GM23338 (cell line): ENCODE measurements at regions not wholly inside any gene's neighbourhood (a gene's known extent, or its start where the extent isn't known, plus 50 kb on each side); places are given as distances from the start of the nearest gene placed in this dataset.

Source experiments
- ATAC-seq: fragments of 200-7000 bp; cut with Tn5 transposase; 3 replicates; pipeline ENCODE4 v1.9.1; 2020
- DNase-seq: peaks from one replicate; pipeline ENCODE4 v3.0.0-alpha.2; 2015; ENCODE audit warnings: low spot score
- H2AFZ ChIP-seq: fragments of 200-600 bp; sonication (generic); 2 replicates; pipeline ENCODE4 v1.8.0; 2016; ENCODE audit warnings: antibody characterized with exemption, mild to moderate bottlenecking, moderate library complexity
- H3F3A ChIP-seq: fragments of 200-600 bp; sonication (generic); replicated peaks from 2 replicates; pipeline ENCODE4 v1.8.0; 2017; ENCODE audit warnings: antibody characterized with exemption, mixed run types, low read depth
- H3K27ac ChIP-seq: fragments of 200-600 bp; sonication (generic); 2 replicates; pipeline ENCODE4 v1.6.1; 2016; ENCODE audit warnings: low read depth
- H3K27me3 ChIP-seq: fragments of 200-600 bp; sonication (generic); 2 replicates; pipeline ENCODE4 v1.8.0; 2016; ENCODE audit warnings: mild to moderate bottlenecking, mixed run types, moderate library complexity; ENCODE audit not compliant: insufficient read depth
- H3K36me3 ChIP-seq: fragments of 200-600 bp; sonication (generic); 2 replicates; pipeline ENCODE4 v1.8.0; 2016; ENCODE audit warnings: mild to moderate bottlenecking; ENCODE audit not compliant: insufficient read depth
- H3K4me1 ChIP-seq: fragments of 200-600 bp; sonication (generic); 2 replicates; pipeline ENCODE4 v1.8.0; 2016; ENCODE audit warnings: mild to moderate bottlenecking, moderate library complexity; ENCODE audit not compliant: insufficient read depth
- H3K4me2 ChIP-seq: fragments of 200-600 bp; sonication (generic); 2 replicates; pipeline ENCODE4 v1.7.1; 2017; ENCODE audit warnings: mixed run types
- H3K4me3 ChIP-seq: fragments of 200-600 bp; sonication (generic); 2 replicates; pipeline ENCODE4 v1.6.1; 2016; ENCODE audit warnings: mixed run types
- H3K79me2 ChIP-seq: fragments of 200-600 bp; sonication (generic); replicated peaks from 2 replicates; pipeline ENCODE4 v1.8.0; 2017; ENCODE audit warnings: mild to moderate bottlenecking; ENCODE audit not compliant: insufficient read depth
- H3K9me2 ChIP-seq: fragments of 200-600 bp; sonication (generic); 2 replicates; pipeline ENCODE4 v1.8.0; 2017; ENCODE audit not compliant: insufficient read depth
- H4K20me1 ChIP-seq: fragments of 200-600 bp; sonication (generic); replicated peaks from 2 replicates; pipeline ENCODE4 v1.8.0; 2017; ENCODE audit warnings: mild to moderate bottlenecking; ENCODE audit not compliant: insufficient read depth
- H3K27ac Mint-ChIP-seq: 2 replicates; pipeline ENCODE4 v1.8.0; 2020; ENCODE audit warnings: inconsistent platforms, mild to moderate bottlenecking, moderate library complexity, mixed read lengths
- H3K27me3 Mint-ChIP-seq: 3 replicates; pipeline ENCODE4 v1.8.0; 2022; ENCODE audit warnings: low read depth, mild to moderate bottlenecking, moderate library complexity, mixed read lengths, inconsistent platforms; ENCODE audit not compliant: insufficient read depth, poor library complexity
- H3K36me3 Mint-ChIP-seq: 3 replicates; pipeline ENCODE4 v1.8.0; 2021; ENCODE audit warnings: low read depth, mild to moderate bottlenecking, inconsistent platforms, moderate library complexity, mixed read lengths
- H3K4me1 Mint-ChIP-seq: 3 replicates; pipeline ENCODE4 v1.8.0; 2020; ENCODE audit warnings: mild to moderate bottlenecking, inconsistent platforms, mixed read lengths
- H3K4me3 Mint-ChIP-seq: 3 replicates; pipeline ENCODE4 v1.8.0; 2021; ENCODE audit warnings: moderate library complexity, mild to moderate bottlenecking, inconsistent platforms, mixed read lengths
- H3K9me3 Mint-ChIP-seq: 3 replicates; pipeline ENCODE4 v1.8.0; 2020; ENCODE audit warnings: moderate library complexity, mild to moderate bottlenecking, inconsistent platforms, mixed read lengths
- CREB1 ChIP-seq: fragments of 250-450 bp; sonication (Bioruptor Pico); IDR thresholded peaks from 2 replicates; pipeline ENCODE4 v1.5.0; 2020; ENCODE audit warnings: low read depth, mild to moderate bottlenecking, moderate library complexity
- EZH2 ChIP-seq: fragments of 200-600 bp; sonication (generic); IDR thresholded peaks from one replicate; pipeline ENCODE4 v1.8.0; 2017; ENCODE audit warnings: antibody characterized with exemption, mild to moderate bottlenecking, low read depth; ENCODE audit not compliant: unreplicated experiment
- EZH2phosphoT487 ChIP-seq: fragments of 200-600 bp; sonication (generic); IDR thresholded peaks from one replicate; pipeline ENCODE4 v1.8.1; 2018; ENCODE audit warnings: antibody characterized with exemption; ENCODE audit not compliant: unreplicated experiment
- JUNB ChIP-seq: IDR thresholded peaks from one replicate; pipeline ENCODE4 v1.6.1; 2016; ENCODE audit warnings: antibody characterized with exemption; ENCODE audit not compliant: unreplicated experiment
- NANOG ChIP-seq: IDR thresholded peaks from 2 replicates; pipeline ENCODE4 v1.6.1; 2016; ENCODE audit warnings: antibody characterized with exemption, borderline replicate concordance
- POLR2AphosphoS5 ChIP-seq: IDR thresholded peaks from 2 replicates; pipeline ENCODE4 v1.6.1; 2016; ENCODE audit warnings: antibody characterized with exemption, low read depth
- REST ChIP-seq: IDR thresholded peaks from one replicate; pipeline ENCODE4 v1.6.1; 2018; ENCODE audit warnings: antibody characterized with exemption; ENCODE audit not compliant: unreplicated experiment
- STAT1 ChIP-seq: IDR thresholded peaks from one replicate; pipeline ENCODE4 v1.6.1; 2016; ENCODE audit warnings: antibody characterized with exemption; ENCODE audit not compliant: unreplicated experiment
- ZNF114 ChIP-seq: fragments of 250-450 bp; sonication (Bioruptor Pico); IDR thresholded peaks from 2 replicates; pipeline ENCODE4 v1.5.0; 2020; ENCODE audit warnings: mild to moderate bottlenecking, moderate library complexity
- ZNF331 ChIP-seq: fragments of 250-450 bp; sonication (Bioruptor Pico); IDR thresholded peaks from 2 replicates; pipeline ENCODE4 v1.5.0; 2020; ENCODE audit warnings: low read depth, mild to moderate bottlenecking, moderate library complexity
- ZNF462 ChIP-seq: fragments of 250-450 bp; sonication (Bioruptor Pico); IDR thresholded peaks from 2 replicates; pipeline ENCODE4 v1.5.0; 2020; ENCODE audit warnings: mild to moderate bottlenecking, moderate library complexity
- TF ChIP-seq, protein P1 (sequence below), 2 experiments: fragments of 200-600 bp in 1 of 2; sonication (generic) in 1 of 2; conservative IDR thresholded peaks; 2 replicates each; pipeline versions ENCODE4 v1.5.1 to v1.6.1; 2016 to 2017; ENCODE audit warnings: antibody characterized with exemption in 2 of 2, low read depth in 2 of 2, mild to moderate bottlenecking in 2 of 2, moderate library complexity in 1 of 2
- TF ChIP-seq, protein P2 (sequence below): IDR thresholded peaks from 2 replicates; pipeline ENCODE4 v1.6.1; 2016; ENCODE audit warnings: antibody characterized with exemption

GRCh38 chr12:43255522-43256111, 296.4 kb downstream of the ADAMTS20 start:
- Histone ChIP-seq H3K79me2 (no peaks in the 10 kb centered on the region), H3F3A (no peaks in the 10 kb centered on the region), H3K4me3 (no peak overlapping the region), H3K27me3 (no peaks in the 10 kb centered on the region), H3K4me1 (no peaks in the 10 kb centered on the region), H3K36me3 (no peaks in the 10 kb centered on the region), H2AFZ (no peak overlapping the region), H4K20me1 (no peaks in the 10 kb centered on the region), H3K27ac (no peak overlapping the region), H3K4me2 (no peak overlapping the region), H3K9me2 (0 out of 2 replicates have a peak, but pooled peaks cover 4% of the 10 kb centered on the region)
- no peaks in the 10 kb centered on the region for H3K27me3 Mint-ChIP-seq
- H3K4me3 Mint-ChIP-seq: no peak overlapping the region
- ATAC-seq: no peak
- H3K36me3 Mint-ChIP-seq: no peaks in the 10 kb centered on the region
- no peaks in the 10 kb centered on the region for H3K4me1 Mint-ChIP-seq
- no peak overlapping the region for H3K27ac Mint-ChIP-seq
- no peak for TF ChIP-seq REST
- no peak for TF ChIP-seq STAT1
- no peak for TF ChIP-seq ZNF114
- TF ChIP-seq CREB1 (CRISPR knock-in tag): no peak
- TF ChIP-seq, protein P1, sequence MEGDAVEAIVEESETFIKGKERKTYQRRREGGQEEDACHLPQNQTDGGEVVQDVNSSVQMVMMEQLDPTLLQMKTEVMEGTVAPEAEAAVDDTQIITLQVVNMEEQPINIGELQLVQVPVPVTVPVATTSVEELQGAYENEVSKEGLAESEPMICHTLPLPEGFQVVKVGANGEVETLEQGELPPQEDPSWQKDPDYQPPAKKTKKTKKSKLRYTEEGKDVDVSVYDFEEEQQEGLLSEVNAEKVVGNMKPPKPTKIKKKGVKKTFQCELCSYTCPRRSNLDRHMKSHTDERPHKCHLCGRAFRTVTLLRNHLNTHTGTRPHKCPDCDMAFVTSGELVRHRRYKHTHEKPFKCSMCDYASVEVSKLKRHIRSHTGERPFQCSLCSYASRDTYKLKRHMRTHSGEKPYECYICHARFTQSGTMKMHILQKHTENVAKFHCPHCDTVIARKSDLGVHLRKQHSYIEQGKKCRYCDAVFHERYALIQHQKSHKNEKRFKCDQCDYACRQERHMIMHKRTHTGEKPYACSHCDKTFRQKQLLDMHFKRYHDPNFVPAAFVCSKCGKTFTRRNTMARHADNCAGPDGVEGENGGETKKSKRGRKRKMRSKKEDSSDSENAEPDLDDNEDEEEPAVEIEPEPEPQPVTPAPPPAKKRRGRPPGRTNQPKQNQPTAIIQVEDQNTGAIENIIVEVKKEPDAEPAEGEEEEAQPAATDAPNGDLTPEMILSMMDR (conservative IDR thresholded peaks at IDR 0.05; ENCODE audit: low read depth in 2 of 2): no peak
- no peak for TF ChIP-seq POLR2AphosphoS5
- TF ChIP-seq, protein P2, sequence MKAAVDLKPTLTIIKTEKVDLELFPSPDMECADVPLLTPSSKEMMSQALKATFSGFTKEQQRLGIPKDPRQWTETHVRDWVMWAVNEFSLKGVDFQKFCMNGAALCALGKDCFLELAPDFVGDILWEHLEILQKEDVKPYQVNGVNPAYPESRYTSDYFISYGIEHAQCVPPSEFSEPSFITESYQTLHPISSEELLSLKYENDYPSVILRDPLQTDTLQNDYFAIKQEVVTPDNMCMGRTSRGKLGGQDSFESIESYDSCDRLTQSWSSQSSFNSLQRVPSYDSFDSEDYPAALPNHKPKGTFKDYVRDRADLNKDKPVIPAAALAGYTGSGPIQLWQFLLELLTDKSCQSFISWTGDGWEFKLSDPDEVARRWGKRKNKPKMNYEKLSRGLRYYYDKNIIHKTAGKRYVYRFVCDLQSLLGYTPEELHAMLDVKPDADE: no peak
- no peak for TF ChIP-seq ZNF331 (CRISPR knock-in tag)
- TF ChIP-seq EZH2: no peak
- TF ChIP-seq JUNB: no peak
- TF ChIP-seq EZH2phosphoT487: no peak
- TF ChIP-seq ZNF462: no peak
- no peak for TF ChIP-seq NANOG
- DNase-seq: no peak
- no peaks in the 10 kb centered on the region for H3K9me3 Mint-ChIP-seq
